Panc1 (cell line): ENCODE measurements at regions not wholly inside any gene's neighbourhood (a gene's known extent, or its start where the extent isn't known, plus 50 kb on each side); places are given as distances from the start of the nearest gene placed in this dataset.

Experiments used
- ATAC-seq: fragments of 200-7000 bp; cut with Tn5 transposase; 2 replicates; pipeline ENCODE4 v1.9.1; 2020; ENCODE audit warnings: mild to moderate bottlenecking, moderate library complexity
- BruUV-seq: library from RNA; stranded (reverse); fragments of 400-500 nt; replicated peaks from 2 replicates; lab custom pipeline; 2021; lab: Mats Ljungman, UMichigan
- CTCF ChIA-PET: fragments of 300-600 bp; sonication (Branson Sonifier 250); formaldehyde crosslinking; loops from one replicate; lab custom pipeline; 2022; ENCODE audit warnings: antibody characterized with exemption; lab: Charles Lee
- POLR2A ChIA-PET: fragments of 300-600 bp; sonication (Branson Sonifier 250); formaldehyde crosslinking; loops from one replicate; lab custom pipeline; 2022; ENCODE audit warnings: antibody characterized with exemption; lab: Charles Lee
- DNase-seq: peaks from one replicate; pipeline ENCODE4 v3.0.0-alpha.2; 2010; ENCODE audit warnings: low read depth, low spot score
- H3K27ac ChIP-seq: 2 replicates; pipeline ENCODE4 v1.5.1; 2011; ENCODE audit warnings: mild to moderate bottlenecking, low read length, inconsistent platforms
- H3K27me3 ChIP-seq: fragments of 200-500 bp; sonication (Bioruptor generic); 2 replicates; pipeline ENCODE4 v1.6.0; 2014; ENCODE audit warnings: low read length, inconsistent platforms; ENCODE audit not compliant: control insufficient read depth, insufficient read depth
- H3K36me3 ChIP-seq: fragments of 200-500 bp; sonication (Bioruptor generic); 2 replicates; pipeline ENCODE4 v1.5.1; 2014; ENCODE audit warnings: inconsistent platforms, mild to moderate bottlenecking, low read length, moderate library complexity; ENCODE audit not compliant: control insufficient read depth, insufficient read depth
- H3K4me1 ChIP-seq: 2 replicates; pipeline ENCODE4 v1.5.1; 2011; ENCODE audit warnings: inconsistent platforms, mild to moderate bottlenecking, low read length, moderate library complexity; ENCODE audit not compliant: control insufficient read depth, insufficient read depth
- H3K4me3 ChIP-seq, 2 experiments: 2 replicates each; pipeline ENCODE4 v1.5.1; 2011 to 2012; ENCODE audit warnings: low read depth in 2 of 2, low read length in 2 of 2, mild to moderate bottlenecking in 2 of 2, inconsistent platforms in 1 of 2, moderate library complexity in 1 of 2
- H3K9me3 ChIP-seq: fragments of 200-500 bp; sonication (Bioruptor generic); 2 replicates; pipeline ENCODE4 v1.5.1; 2014; ENCODE audit warnings: low read depth, mild to moderate bottlenecking, inconsistent platforms, low read length, moderate library complexity; ENCODE audit not compliant: control insufficient read depth, insufficient read depth
- CTCF ChIP-seq: fragments of 450-650 bp; IDR thresholded peaks from 2 replicates; pipeline ENCODE4 v1.5.1; 2017; ENCODE audit warnings: mild to moderate bottlenecking
- POLR2AphosphoS5 ChIP-seq: IDR thresholded peaks from 2 replicates; pipeline ENCODE4 v1.6.1; 2012; ENCODE audit warnings: mild to moderate bottlenecking, low read depth, low read length, moderate library complexity
- SIN3A ChIP-seq: IDR thresholded peaks from 2 replicates; pipeline ENCODE4 v1.6.1; 2012; ENCODE audit warnings: low read depth, mild to moderate bottlenecking, low read length, moderate library complexity, borderline replicate concordance; ENCODE audit not compliant: insufficient read depth
- TCF7L2 ChIP-seq: IDR thresholded peaks from 2 replicates; pipeline ENCODE4 v1.6.1; 2011; ENCODE audit warnings: mild to moderate bottlenecking, low read depth, low read length, inconsistent platforms
- in situ Hi-C: cut with HindIII; loops from 2 replicates; pipeline ENCODE4 v1.10.0; 2016; ENCODE audit warnings: low sequenced_read_pairs, low pct_unique_long_range_greater_than_20kb
- intact Hi-C: fragments of 100-400 bp; cut with micrococcal nuclease; formaldehyde crosslinking; loops from one replicate; pipeline ENCODE4 v1.10.0; 2022; ENCODE audit not compliant: unreplicated experiment
- TF ChIP-seq, protein P1 (sequence below), 2 experiments: IDR thresholded peaks; 2 replicates each; pipeline ENCODE4 v1.6.1; 2011 to 2012; ENCODE audit warnings: low read depth in 2 of 2, control low read depth in 1 of 2, low read length in 1 of 2, mild to moderate bottlenecking in 1 of 2, moderate library complexity in 1 of 2; ENCODE audit not compliant: insufficient read depth in 1 of 2

GRCh38 chr1:61572046-61572445, 152.9 kb downstream of the TM2D1 start:
- TF ChIP-seq TCF7L2 (no peak), CTCF (no peak), SIN3A (no peak), POLR2AphosphoS5 (no peak)
- TF ChIP-seq, protein P1, sequence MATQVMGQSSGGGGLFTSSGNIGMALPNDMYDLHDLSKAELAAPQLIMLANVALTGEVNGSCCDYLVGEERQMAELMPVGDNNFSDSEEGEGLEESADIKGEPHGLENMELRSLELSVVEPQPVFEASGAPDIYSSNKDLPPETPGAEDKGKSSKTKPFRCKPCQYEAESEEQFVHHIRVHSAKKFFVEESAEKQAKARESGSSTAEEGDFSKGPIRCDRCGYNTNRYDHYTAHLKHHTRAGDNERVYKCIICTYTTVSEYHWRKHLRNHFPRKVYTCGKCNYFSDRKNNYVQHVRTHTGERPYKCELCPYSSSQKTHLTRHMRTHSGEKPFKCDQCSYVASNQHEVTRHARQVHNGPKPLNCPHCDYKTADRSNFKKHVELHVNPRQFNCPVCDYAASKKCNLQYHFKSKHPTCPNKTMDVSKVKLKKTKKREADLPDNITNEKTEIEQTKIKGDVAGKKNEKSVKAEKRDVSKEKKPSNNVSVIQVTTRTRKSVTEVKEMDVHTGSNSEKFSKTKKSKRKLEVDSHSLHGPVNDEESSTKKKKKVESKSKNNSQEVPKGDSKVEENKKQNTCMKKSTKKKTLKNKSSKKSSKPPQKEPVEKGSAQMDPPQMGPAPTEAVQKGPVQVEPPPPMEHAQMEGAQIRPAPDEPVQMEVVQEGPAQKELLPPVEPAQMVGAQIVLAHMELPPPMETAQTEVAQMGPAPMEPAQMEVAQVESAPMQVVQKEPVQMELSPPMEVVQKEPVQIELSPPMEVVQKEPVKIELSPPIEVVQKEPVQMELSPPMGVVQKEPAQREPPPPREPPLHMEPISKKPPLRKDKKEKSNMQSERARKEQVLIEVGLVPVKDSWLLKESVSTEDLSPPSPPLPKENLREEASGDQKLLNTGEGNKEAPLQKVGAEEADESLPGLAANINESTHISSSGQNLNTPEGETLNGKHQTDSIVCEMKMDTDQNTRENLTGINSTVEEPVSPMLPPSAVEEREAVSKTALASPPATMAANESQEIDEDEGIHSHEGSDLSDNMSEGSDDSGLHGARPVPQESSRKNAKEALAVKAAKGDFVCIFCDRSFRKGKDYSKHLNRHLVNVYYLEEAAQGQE (IDR thresholded peaks at IDR 0.05; ENCODE audit: insufficient read depth in 1 of 2, low read depth in 2 of 2, low read length in 1 of 2): no peak
- H3K4me1 ChIP-seq: no peaks in the 10 kb centered on the region
- no peaks in the 10 kb centered on the region for H3K27me3 ChIP-seq
- H3K27ac ChIP-seq: no peak overlapping the region
- intact Hi-C loops (no loop called here), in situ Hi-C loops (no loop called here)
- DNase-seq (no peak), ATAC-seq (no peak; the same call in 1 of the 2 replicates)
- POLR2A ChIA-PET: no interaction called here
- H3K36me3 ChIP-seq: no peaks in the 10 kb centered on the region
- H3K9me3 ChIP-seq: no peaks in the 10 kb centered on the region; the same call in 1 of the 2 replicates
- no peak overlapping the region for H3K4me3 ChIP-seq
- CTCF ChIA-PET: no interaction called here
- no TSS peak for BruUV-seq

DNA sequence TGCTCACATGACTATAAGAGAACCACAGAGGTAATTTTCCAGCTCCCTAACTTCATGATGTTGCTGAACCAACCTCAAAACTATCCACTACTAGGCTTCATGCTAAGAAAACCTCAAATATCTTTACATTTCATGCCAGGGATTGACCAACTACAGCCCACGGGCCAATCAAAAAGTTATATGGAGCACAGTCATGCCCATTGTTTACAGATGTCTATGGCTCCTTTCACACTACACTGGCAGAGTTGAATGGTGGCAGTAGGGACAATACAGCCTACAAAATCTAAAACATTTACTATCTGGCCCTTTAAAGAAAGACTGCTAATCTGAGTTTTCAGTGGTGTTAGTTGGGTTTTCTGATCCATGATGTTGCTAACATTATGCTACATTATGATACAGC, 154.8 kb downstream of the TM2D1 start:
- Histone ChIP-seq H3K36me3 (no peaks in the 10 kb centered on the region), H3K4me3 (no peak overlapping the region), H3K27ac (no peak overlapping the region), H3K4me1 (no peaks in the 10 kb centered on the region), H3K27me3 (no peaks in the 10 kb centered on the region), H3K9me3 (no peaks in the 10 kb centered on the region; the same call in 1 of the 2 replicates)
- ChIA-PET CTCF (no interaction called here), POLR2A (no interaction called here)
- in situ Hi-C loops (no loop called here), intact Hi-C loops (no loop called here)
- BruUV-seq: no TSS peak
- ATAC-seq: no peak
- no peak for TF ChIP-seq TCF7L2
- no peak for TF ChIP-seq POLR2AphosphoS5
- TF ChIP-seq, protein P1 (IDR thresholded peaks at IDR 0.05; ENCODE audit: insufficient read depth in 1 of 2, low read depth in 2 of 2, low read length in 1 of 2): no peak
- TF ChIP-seq SIN3A: no peak
- TF ChIP-seq CTCF: no peak
- no peak for DNase-seq
